GM21526 (cell line): ENCODE measurements at regions not wholly inside any gene's neighbourhood (a gene's known extent, or its start where the extent isn't known, plus 50 kb on each side); places are given as distances from the start of the nearest gene placed in this dataset.

Experiments used
- ATAC-seq: cut with Tn5 transposase; IDR thresholded peaks from one replicate; pipeline ENCODE4 v1.9.1; 2021; ENCODE audit warnings: moderate library complexity; ENCODE audit not compliant: unreplicated experiment, low FRiP score

- no peak for ATAC-seq
Measured at GRCh38 chr6:154561750-154562149, 51.3 kb upstream of the CNKSR3 start.

DNA sequence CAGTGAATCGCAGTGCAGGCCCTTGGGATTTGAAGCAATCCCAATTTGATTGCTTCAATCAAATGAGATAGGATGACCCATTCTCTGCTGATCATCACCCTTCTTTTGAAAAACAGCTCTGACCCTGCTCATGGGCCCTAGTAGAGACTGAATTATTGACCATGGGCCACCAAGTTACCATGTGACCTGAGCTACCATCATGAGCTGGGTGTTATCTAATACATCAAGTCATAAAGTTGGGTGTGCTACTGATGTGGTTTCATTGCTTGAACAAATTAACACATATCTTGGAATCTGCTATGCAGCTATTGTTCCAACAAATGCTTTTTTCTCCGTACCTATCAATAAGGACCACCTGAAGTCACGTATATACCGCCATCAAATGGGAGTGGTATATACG, 54.8 kb upstream of the CNKSR3 start:
- no peak for ATAC-seq

GRCh38 chr6:154566866-154567265, 56.4 kb upstream of the CNKSR3 start:
- no peak for ATAC-seq

GRCh38 chr6:154567695-154568220, 57.3 kb upstream of the CNKSR3 start:
- no peak for ATAC-seq

DNA sequence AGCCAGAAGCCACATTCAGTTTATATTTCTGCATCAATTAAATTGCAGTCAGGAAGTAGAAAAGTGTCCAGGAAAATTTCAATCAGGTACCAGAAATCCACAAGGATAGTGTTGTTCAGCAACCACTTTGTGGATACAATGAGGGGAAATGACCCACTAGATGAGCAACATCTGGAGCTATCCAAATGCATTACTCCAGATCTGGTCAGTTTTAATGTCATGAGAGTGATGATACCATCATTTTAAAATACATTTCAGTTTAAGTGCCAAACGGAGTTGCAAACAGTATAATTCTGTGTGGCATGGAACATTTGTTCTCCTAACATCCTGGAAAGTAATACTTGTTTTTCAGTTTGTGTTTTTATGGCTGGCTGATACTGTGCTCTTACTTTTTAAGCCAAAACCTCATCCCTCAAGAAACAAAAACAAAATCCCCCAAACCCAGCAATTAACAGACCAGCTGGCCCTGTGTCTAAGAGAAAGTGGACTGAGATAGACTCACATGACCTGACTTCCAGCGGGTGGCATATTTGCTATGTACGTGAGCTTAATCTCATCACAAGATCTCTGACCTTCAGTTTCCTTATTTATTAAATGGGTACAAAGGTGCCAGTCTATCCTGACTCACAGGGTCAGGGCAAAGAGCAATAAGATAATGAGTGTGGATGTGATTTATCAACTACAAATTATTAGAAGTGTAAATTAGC, 58.8 kb upstream of the CNKSR3 start:
- no peak for ATAC-seq

- no peak for ATAC-seq
Measured at GRCh38 chr6:154570505-154570904, 60.0 kb upstream of the CNKSR3 start.

DNA sequence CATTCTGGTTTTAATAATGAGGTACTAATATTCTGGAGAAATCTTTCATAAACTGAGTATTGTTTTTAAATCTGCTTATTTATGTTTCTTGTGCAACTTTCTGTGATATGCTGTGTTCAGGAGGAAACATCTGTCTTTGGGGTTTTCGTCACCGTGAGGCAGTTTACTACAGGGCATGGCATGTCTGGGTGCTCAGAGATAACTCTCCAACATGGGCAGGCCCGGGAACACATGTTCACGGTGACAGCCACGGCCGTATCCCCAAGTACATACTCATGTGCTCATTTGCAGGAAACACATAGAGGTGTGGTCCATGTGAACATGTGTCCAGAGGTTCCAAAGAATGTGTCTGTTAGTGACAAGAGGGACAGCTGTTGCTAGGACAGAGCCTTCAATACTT, 62.1 kb upstream of the CNKSR3 start:
- no peak for ATAC-seq

- no peak for ATAC-seq
Measured at GRCh38 chr6:154578004-154578559, 67.6 kb upstream of the CNKSR3 start.

- no peak for ATAC-seq
Measured at GRCh38 chr6:154579046-154579445, 68.6 kb upstream of the CNKSR3 start.

DNA sequence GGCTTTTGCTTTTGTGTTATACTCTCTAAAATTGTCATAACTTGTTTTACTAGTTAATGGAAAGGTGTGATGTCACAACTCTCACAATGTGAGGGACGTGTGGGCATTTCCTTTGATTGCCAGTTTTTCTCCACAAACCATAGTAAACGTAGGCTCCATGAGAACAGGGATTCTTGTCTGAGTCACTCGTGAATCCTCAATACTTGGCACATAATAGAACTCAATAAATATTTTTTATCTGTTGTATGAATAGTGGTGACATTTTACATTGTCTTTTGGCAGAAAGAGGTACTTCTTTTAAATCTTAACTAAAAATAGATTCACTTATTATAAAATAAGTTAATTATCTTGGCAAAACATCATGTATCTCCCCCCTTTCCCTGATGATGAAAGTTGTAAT, 69.0 kb upstream of the CNKSR3 start:
- ATAC-seq = no peak

DNA sequence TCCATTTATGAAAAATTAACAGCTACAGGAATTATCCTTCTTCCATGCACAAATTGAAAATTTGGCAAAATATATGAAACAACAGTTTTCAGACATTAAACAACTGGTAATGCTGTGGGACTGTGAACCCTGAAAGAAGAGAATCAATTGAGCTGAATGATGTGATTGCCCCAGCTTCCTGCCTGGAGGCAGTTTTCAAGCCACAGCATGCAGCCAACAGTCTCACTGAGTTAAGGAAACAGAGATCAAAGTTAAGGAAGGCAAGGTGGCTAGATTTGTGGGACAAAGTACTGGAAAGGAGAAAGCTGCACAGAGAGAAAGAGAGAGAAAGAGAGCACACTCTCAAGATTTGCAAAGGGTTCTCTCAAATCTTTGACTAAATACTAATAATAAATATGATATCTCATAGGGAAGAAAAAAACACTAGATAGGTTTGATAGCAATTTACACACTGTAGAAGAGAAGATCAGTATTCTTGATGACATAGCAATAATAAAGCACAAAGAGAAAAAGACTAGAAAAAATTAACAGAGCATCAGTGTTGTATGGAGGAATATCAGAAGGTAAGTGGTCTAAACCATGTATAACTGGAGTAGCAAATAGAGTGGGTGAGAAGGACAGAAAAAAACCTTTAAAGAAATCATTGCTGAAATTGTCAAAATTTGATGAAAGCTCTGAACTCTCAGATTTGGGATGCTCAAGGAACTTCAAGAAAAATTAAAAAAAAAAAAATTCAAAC, 70.1 kb upstream of the CNKSR3 start:
- no peak for ATAC-seq

GRCh38 chr6:154582696-154583095, 72.2 kb upstream of the CNKSR3 start:
- no peak for ATAC-seq

GRCh38 chr6:154583546-154584188, 73.2 kb upstream of the CNKSR3 start:
- ATAC-seq = no peak

- ATAC-seq = no peak
Measured at GRCh38 chr6:154590756-154591155, 80.3 kb upstream of the CNKSR3 start.

- ATAC-seq = no peak
Measured at GRCh38 chr6:154591234-154591633, 80.7 kb upstream of the CNKSR3 start.

DNA sequence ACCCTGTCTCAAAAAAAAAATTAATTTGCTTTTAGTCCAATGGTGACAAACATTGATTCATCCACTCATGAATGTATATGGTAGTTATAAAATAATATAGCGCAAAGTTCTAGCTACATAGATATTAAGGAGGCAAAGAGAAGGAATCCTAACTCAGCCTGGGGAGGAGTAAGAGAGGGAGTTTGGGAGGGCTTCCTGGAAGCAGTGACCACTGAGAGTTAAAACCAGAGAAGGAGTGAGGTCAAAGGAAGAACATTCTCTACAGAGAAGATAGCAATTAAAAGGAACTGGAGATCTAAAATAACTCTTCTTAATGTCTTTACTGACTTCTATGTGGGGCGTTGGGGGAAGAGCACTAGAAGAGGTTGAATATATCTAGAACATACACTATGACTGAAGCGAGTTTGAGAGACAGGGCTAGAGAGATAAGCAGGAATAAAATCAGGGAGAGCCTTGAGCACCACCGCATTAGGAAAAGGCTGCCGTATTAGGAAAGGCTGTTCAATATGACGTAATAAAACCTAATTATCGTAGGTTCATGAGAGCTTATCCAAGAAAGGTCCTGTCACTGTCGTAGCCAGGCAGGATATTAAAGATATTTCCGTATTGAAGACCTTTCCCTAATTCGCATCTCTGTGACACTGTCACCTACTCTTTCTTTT, 81.8 kb upstream of the CNKSR3 start:
- no peak for ATAC-seq

DNA sequence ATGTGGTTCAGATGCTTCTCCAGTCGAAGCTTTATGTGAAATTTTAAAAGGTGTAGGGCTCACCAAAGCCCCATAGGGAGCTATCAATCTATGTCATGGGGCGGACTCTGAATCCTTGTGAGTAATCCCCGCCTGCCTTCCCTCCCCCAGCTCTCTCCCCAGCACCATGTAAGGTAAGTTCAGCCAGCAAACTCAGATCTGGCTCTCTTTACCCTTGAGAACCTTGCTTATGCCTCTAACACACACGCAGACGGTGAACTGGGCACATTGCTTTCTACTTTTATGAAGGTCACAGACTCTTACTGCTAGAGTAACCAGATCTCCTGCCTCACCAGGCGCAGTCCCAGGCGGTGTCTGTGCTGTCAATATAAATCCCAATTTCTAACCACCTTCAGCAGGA, 82.6 kb upstream of the CNKSR3 start:
- ATAC-seq = no peak

- ATAC-seq = no peak
Measured at GRCh38 chr6:154594496-154595198, 84.2 kb upstream of the CNKSR3 start.

DNA sequence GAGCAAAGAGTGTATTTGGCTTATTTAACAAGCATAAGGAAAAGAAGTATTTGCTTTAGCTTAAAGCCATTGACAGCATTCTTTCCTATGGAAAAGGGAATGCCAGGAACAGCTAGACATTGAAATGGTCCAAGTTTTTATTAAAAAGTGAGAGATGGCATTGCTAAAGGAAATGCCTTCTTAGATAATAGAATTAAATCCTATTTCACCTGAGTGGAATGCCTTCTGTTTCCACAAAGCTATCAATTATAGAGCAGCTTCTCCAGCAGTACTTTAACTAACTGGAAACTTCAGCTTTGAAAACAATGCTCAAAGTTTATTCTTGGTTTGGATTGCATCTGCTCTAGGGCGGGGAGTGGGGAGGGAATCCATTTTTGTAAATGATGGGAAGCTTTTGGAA, 85.1 kb upstream of the CNKSR3 start:
- no peak for ATAC-seq

DNA sequence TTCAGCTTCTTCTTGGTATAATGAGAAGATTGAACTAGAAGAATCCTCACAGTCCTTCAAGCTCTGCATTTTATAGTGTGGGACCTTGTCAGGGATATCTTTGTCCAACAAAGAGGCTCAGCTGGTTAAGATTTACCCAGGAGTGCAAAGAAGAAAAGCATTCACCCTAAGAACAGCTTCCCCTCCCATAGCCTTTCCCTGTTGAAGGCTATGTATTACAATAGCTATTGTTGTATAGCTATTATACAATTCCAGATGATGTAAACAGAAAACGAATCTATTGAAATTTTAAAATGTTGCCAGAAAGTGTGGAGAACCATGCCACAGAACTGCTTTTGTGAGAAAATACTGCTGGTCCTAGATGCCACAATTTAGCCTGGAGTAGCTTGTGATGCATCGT, 85.5 kb upstream of the CNKSR3 start:
- no peak for ATAC-seq
